DMS153 (cell line): ENCODE measurements at regions not wholly inside any gene's neighbourhood (a gene's known extent, or its start where the extent isn't known, plus 50 kb on each side); places are given as distances from the start of the nearest gene placed in this dataset.

ENCODE experiments used
- DNase-seq: peaks from one replicate; lab custom pipeline; 2025; lab: John Stamatoyannopoulos, UW

DNA sequence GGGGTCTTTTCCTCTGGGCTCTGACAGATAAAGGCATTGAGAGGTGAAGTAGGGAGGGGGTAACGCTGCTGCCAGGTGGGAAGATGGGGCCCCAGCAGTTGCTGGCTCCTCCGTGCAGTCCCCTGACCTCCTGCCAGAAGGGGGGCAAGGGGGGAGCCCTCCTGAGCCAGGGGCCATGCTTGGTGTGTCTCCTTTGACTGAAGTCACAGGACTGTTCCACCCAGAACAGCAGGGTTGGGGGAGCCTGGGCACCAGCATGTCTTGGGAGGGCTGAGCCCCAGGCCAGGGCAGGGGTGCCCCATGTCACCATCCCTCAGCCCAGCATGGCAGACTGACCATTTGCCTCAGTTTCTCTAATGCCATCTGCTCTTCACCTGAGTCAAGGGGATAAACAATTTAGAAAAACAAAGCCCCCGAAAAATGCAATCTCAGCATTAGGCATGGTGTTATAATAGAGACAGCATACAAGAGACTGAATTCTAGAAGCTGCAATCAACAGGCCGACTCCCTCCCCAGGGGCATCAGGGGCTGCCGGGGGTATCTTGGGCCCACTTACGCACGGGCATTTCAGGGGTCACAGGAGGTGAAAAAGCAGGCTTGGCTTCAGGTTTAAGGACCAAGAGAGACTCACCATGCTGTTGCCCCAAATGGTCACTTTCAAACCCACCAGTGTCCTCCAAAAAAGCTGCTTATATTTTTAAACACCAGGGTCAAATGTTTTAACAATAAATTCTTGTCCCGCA, 108.6 kb upstream of the GPR26 start:
- DNase-seq: no peak

- DNase-seq: no peak
Observed at GRCh38 chr10:123558651-123559050, 107.5 kb upstream of the GPR26 start.

- DNase-seq: peak; percentile 52
Observed at GRCh38 chr10:123559066-123559822, 106.9 kb upstream of the GPR26 start.

DNA sequence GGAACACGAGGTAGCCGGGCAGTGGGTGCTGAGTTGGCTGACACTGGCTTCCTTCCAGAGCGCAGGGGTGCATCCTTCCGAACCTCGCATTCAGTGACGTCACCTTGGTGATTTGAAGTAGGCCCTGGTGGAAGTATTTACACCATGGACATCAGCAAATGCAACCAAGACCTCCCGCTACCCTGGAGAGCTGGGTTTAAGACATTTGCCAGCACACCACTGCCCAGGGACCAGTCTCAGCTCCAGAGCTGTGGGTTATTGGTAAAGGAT, 106.4 kb upstream of the GPR26 start:
- no peak for DNase-seq

- no peak for DNase-seq
Observed at GRCh38 chr10:123560301-123561140, 105.6 kb upstream of the GPR26 start.

- no peak for DNase-seq
Observed at GRCh38 chr10:123561141-123561440, 105.1 kb upstream of the GPR26 start.

DNA sequence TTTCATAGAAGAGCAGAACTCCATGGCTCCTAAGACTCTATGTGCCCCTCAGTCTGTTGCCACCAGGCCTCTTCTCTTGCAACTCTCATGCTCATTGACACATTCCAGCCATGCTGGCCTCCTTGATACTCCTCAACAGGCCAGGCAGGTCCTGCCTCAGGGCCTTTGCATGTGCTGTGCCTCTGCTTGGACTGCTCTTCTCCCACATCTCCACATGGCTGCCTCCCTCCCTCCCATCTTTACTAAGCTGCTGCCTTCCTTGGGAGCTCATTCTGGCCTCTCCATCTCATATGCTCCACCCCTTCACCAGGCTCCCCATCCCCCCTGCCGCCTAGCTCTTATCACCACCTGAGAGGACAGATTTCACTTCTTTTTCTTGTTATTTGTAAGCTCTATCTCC, 103.8 kb upstream of the GPR26 start:
- DNase-seq: no peak

- no peak for DNase-seq
Observed at GRCh38 chr10:123562811-123563580, 103.2 kb upstream of the GPR26 start.

GRCh38 chr10:123563581-123563855, 102.6 kb upstream of the GPR26 start:
- no peak for DNase-seq

- DNase-seq: no peak
Observed at GRCh38 chr10:123563994-123564393, 102.2 kb upstream of the GPR26 start.

DNA sequence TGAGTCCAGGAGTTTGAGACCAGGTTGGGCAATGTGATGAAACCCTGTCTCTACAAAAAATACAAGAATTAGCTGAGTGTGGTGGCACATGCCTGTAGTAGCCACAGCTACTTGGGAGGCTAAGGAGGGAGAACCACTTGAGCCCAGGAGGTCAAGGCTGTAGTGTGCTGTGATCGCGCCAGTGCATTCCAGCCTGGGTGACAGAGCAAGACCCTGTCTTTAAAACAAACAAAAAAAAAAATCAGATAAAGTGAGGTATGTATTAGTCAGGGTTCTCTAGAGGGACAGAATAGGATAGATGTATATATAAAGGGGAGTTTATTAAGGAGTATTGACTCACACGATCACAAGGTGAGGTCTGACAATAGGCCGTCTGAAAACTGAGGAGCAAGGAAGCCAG, 101.5 kb upstream of the GPR26 start:
- DNase-seq: no peak

DNA sequence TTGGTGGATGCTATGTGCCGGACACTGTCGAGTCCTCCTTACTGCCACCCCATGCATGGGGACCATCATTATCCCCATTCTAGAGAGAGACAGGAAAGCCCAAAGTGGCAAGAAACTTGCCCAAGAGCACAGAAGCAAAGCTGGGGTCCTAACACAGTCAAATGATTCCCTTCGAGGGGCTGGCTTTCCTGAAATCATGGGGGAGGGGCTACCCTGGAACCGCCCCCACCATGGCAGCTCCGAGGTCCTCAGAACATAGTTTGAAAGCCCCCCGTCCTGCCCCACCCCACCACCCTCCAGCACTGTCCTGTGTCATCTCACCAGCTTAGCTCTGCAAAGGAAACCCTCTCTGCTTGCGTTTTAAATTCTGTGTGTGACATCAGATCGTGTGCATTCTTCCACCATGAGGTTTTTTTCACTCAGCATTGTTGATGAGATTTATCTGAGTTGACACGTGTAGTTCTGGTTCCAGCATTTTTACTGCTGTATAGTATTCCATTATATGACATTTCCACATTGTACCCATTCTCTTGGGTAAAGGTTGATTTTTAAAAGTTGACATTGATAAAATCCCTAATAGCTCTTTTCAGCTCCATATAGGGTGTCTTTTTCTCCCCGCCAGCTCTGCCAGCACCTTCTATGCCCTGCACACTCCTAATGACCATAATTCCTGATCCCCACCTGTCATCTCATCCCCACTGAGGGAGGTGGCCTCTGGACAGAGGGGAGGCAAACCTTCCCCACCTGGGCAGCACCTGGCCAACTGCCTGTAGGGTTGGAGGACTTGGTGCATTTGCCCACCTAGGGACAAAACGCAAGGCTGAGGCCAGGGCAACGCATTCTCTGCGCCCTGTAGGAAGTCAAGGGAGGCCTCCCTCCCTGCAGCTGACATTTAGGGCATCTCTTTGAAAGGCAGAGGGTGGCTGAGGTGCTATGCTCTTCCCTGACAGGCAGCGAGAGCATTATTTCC, 100.2 kb upstream of the GPR26 start:
- DNase-seq: no peak

- DNase-seq: no peak
Observed at GRCh38 chr10:123567984-123568739, 98.0 kb upstream of the GPR26 start.

- no peak for DNase-seq
Observed at GRCh38 chr10:123568751-123569150, 97.4 kb upstream of the GPR26 start.

- no peak for DNase-seq
Observed at GRCh38 chr10:123569436-123570035, 96.6 kb upstream of the GPR26 start.

DNA sequence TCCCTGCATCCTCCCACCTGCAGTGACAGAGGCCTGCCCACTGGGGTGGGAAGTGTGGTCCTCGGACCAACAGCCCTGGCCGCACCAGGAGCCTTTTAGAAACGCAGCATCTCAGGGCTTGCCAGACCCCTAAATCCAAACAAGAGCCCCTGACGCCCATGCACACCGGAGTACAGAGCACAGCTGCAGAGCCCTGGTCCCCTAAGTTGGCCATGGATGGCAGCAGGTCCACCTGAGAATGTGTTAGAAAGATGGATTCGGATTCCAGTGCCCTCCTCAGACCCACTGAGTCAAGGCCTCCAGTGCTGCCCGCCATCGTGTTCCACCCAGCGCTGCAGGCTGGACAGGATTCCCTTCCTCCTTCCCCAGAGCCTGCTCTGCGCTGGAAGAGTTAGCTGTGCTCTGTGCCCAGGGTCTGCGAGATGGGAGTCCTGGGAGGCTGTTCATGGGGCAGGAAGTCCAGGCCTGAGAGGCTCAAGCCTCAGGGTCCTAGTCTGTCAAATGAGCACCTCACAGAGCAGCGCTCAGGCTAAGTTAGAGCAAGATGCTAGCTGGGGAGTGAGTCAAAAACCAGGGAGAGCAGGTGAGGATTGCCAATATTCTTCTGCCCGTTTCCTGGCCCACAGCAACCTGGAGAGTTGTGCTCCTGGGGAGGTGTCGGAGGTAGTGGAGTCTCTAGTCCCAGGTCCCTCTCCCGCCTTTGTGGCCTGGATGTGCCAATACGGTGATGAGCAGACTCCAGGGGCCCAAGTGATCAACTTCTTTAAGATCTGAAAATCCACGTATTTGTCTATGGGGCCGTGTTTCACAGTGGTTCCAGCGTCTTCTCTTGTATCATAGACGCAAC, 95.9 kb upstream of the GPR26 start:
- DNase-seq: no peak

DNA sequence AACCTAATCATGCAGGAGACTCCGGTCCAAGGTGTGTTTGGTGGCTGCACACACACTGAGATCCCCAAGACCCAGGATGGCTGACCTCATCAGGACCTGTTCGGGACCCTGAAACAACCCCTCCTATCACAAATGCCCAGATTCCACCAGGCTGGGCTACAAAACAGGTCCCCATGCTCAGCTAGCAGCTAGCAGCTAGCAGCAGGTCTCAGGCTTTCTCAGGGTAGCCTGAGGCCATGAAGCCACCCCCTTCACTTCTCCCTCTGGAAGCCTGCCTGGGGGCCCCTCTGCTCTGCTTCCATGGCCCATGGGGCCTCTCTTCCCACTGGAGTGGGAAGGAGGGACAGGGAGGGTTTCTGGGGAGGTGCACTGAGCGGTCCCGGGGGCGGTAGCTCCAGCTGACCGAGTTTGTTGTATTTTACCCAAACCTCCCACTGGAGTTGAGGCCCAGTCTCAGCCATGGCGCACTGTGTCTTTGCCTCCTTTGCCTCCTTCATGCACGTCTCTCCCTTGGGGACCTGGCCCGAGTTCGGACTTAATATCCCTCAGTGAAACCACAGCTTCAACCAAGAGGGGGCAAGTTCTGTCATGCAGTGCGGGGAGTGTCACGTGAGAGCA, 95.1 kb upstream of the GPR26 start:
- DNase-seq: no peak

- DNase-seq: no peak
Observed at GRCh38 chr10:123571978-123572377, 94.2 kb upstream of the GPR26 start.
